ENCODE measurements at regions not wholly inside any gene's neighbourhood (a gene's known extent, or its start where the extent isn't known, plus 50 kb on each side); places are given as distances from the start of the nearest gene placed in this dataset.

- TF ChIP-seq CTCF (IDR thresholded peaks at IDR 0.05) = no peak
- no peak for TF ChIP-seq POLR2A (IDR thresholded peaks at IDR 0.05)
These were observed 988.3 kb upstream of the LRFN5 start for GRCh38 chr14:40618225-40618898.
